Esophagus muscularis mucosa (tissue), 3 donors: ENCODE measurements at regions not wholly inside any gene's neighbourhood (a gene's known extent, or its start where the extent isn't known, plus 50 kb on each side); places are given as distances from the start of the nearest gene placed in this dataset.

Experiments
- CTCF ChIP-seq, 3 experiments: fragments of 200-600 bp in 2 of 3; fragments of 450-650 bp in 1 of 3; sonication (generic) in 2 of 3; IDR thresholded peaks; one replicate each; pipeline ENCODE4 v1.5.1; 2017 to 2019; ENCODE audit warnings: antibody characterized with exemption in 3 of 3, mild to moderate bottlenecking in 2 of 3, moderate library complexity in 1 of 3
- POLR2A ChIP-seq: fragments of 450-650 bp; IDR thresholded peaks from one replicate; pipeline ENCODE4 v1.6.1; 2017; ENCODE audit warnings: antibody characterized with exemption, moderate library complexity, mild to moderate bottlenecking, low read depth
- POLR2AphosphoS5 ChIP-seq, 2 donors: sonication (generic); formaldehyde crosslinking; IDR thresholded peaks; one replicate each; pipeline ENCODE4 v1.6.1; 2017; ENCODE audit warnings: antibody characterized with exemption in 2 of 2

- no peak for TF ChIP-seq POLR2AphosphoS5 (IDR thresholded peaks at IDR 0.05)
- TF ChIP-seq CTCF (IDR thresholded peaks at IDR 0.05), result no peak
- TF ChIP-seq POLR2A, result no peak
Measured at GRCh38 chr11:121931121-121931520, 184.9 kb downstream of the BLID start.
